ENCODE measurements at regions not wholly inside any gene's neighbourhood (a gene's known extent, or its start where the extent isn't known, plus 50 kb on each side); places are given as distances from the start of the nearest gene placed in this dataset.
"Not testable (repeated sequence)": the region's sequence is repeated elsewhere in the genome, so short reads cannot be mapped to it uniquely, and the experiment has no call there.

DNA sequence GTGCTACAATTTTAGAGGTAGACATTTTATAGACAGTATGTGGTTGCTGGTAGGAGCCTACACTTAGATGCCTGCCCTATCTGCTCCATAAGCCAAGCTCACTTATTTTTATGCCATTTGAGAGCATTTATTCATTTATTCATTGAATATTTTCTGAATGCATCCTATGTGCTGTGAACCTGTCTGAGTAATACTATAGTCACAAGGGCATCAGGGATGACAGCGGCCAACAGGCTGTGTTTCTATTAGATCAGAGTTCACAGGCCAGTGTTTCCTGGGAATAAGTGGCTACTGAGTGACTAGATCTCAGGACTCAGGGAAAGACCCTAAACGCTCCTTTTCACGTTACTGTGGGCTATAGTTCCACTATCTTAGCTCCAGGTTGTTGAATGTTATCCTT lies 235.2 kb upstream of the MSX2 start:
- H3K27me3 Mint-ChIP-seq (ENCODE audit: low read depth) = no peaks in the 10 kb centered on the region
- H3K9me3 Mint-ChIP-seq = no peaks in the 10 kb centered on the region

DNA sequence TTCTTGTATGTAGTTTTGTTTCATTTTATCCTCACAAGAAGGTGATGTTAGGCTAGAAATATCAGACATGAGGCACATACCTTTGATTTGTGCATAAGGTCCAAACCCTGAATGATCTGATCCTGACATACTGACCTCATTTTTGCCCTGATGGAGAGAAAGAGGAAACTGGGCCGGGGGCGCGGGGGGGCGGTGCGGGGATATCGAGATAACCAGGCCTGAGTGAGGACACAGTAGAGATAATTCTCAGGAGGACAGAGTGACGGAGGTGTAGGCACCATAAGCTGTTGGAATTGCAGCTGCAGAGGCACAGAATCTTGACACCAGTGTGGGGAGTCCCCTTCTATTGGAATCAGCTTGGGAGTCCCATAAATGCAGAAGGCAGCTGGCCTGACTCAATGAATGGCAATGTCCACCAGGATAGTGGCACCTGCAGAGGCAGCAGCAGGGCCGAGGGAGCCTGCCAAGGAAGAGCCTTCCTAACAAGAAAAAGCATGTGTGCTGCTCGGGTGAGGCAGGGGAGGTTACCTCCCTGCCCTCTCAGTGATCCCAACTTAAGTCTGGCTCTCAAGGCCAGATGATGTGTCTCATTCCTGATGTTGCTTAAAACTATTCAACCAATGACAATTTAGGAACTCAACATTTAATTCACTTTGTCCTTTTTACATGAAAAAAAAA lies 234.3 kb upstream of the MSX2 start:
- no peaks in the 10 kb centered on the region for H3K9me3 Mint-ChIP-seq
- H3K27ac Mint-ChIP-seq = no peak overlapping the region
- intact Hi-C loops (cut with micrococcal nuclease) = no loop called here
- H3K36me3 Mint-ChIP-seq (ENCODE audit: low read depth) = no peaks in the 10 kb centered on the region
- no peak overlapping the region for H3K4me3 Mint-ChIP-seq (ENCODE audit: low read depth)
- no peaks in the 10 kb centered on the region for H3K4me1 Mint-ChIP-seq (ENCODE audit: low read depth)
- H3K27me3 Mint-ChIP-seq (ENCODE audit: low read depth) = no peaks in the 10 kb centered on the region
- DNase-seq (ENCODE audit: low spot score) = no peak

More for the DNA sequence above, 235.2 kb upstream of the MSX2 start:
- Mint-ChIP-seq H3K27ac (no peak overlapping the region), H3K36me3 (ENCODE audit: low read depth) (no peaks in the 10 kb centered on the region), H3K4me1 (ENCODE audit: low read depth) (no peaks in the 10 kb centered on the region), H3K4me3 (ENCODE audit: low read depth) (no peak overlapping the region)
- no peak for DNase-seq (ENCODE audit: low spot score)
- intact Hi-C loops (cut with micrococcal nuclease) = no loop called here

DNA sequence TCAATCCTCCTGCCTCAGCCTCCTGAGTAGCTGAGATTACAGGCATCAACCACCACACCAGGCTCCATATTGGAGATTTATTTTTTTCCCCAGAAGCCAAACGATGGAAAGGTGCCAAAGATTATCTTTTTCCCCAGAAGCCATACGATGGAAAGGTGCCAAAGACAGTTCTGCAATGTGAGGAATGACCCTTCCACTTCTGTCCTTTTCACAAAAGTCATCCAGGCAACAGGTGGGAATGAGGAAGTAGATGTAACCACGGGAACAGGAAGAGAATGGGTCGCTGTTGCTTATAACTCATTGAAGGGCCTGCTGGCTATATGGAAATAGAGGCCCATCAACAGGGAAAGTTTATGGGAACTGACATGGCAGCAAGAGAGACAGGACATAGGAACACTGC lies 233.7 kb upstream of the MSX2 start:
- Mint-ChIP-seq H3K27me3 (ENCODE audit: low read depth) (no peaks in the 10 kb centered on the region), H3K27ac (no peak overlapping the region), H3K4me3 (ENCODE audit: low read depth) (no peak overlapping the region), H3K4me1 (ENCODE audit: low read depth) (no peaks in the 10 kb centered on the region), H3K9me3 (no peaks in the 10 kb centered on the region), H3K36me3 (ENCODE audit: low read depth) (no peaks in the 10 kb centered on the region)
- no peak for DNase-seq (ENCODE audit: low spot score)
- intact Hi-C loops (cut with micrococcal nuclease) = no loop called here

DNA sequence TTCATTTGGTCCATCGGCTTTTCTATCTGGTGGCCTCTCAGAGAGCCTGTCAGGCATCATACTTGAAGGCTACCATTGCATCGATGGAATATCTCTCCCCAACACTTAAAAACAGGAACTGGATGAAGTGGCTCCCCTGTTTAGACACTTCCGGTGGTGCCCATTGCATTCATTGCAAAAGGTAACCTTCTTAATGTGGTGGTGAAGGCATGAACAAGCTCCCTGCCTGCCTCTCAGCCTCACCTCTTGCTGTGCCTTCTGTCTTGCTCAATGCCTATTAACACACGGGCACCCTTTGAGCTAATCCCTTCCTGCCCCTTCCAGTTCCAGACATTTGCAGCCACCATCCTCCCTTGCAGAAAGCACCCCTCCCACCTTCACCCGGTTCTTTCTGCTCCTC lies 233.1 kb upstream of the MSX2 start:
- H3K4me3 Mint-ChIP-seq (ENCODE audit: low read depth) = no peak overlapping the region
- no peaks in the 10 kb centered on the region for H3K4me1 Mint-ChIP-seq (ENCODE audit: low read depth)
- no peak overlapping the region for H3K27ac Mint-ChIP-seq
- no peak for DNase-seq (ENCODE audit: low spot score)
- no peaks in the 10 kb centered on the region for H3K27me3 Mint-ChIP-seq (ENCODE audit: low read depth)
- intact Hi-C loops (cut with micrococcal nuclease) = no loop called here
- no peaks in the 10 kb centered on the region for H3K9me3 Mint-ChIP-seq
- H3K36me3 Mint-ChIP-seq (ENCODE audit: low read depth) = no peaks in the 10 kb centered on the region

DNA sequence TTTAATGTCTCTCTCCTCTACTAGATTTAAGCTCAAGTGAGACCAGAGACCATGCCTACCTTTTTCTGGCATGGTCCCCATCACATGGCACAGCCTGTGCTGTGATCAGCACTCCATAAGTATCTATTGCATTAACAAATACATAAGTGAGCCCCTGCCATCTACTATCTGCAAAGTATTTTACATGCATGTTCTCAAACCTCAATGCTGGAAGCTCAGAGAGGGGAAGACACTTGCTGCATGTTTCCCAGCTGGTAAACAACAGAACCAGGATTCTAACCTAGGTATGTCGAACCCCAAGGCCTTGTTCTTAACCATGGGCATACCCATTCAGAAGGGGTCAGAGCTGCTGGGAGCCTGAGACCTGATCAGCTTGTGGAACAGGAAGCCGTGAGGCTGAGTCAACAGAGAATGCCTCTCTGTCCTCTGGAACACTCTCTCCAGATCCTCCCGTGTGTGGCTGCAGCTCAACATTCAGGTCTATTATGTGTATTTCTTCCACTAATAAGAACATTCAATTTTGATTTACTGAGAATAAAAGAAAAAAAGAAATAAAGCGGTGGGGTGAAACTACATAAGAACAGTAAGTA lies 232.5 kb upstream of the MSX2 start:
- Mint-ChIP-seq H3K27ac (no peak overlapping the region), H3K4me1 (ENCODE audit: low read depth) (no peaks in the 10 kb centered on the region), H3K4me3 (ENCODE audit: low read depth) (no peak overlapping the region), H3K27me3 (ENCODE audit: low read depth) (no peaks in the 10 kb centered on the region), H3K36me3 (ENCODE audit: low read depth) (no peaks in the 10 kb centered on the region), H3K9me3 (no peaks in the 10 kb centered on the region)
- no peak for DNase-seq (ENCODE audit: low spot score)
- intact Hi-C loops (cut with micrococcal nuclease) = no loop called here

DNA sequence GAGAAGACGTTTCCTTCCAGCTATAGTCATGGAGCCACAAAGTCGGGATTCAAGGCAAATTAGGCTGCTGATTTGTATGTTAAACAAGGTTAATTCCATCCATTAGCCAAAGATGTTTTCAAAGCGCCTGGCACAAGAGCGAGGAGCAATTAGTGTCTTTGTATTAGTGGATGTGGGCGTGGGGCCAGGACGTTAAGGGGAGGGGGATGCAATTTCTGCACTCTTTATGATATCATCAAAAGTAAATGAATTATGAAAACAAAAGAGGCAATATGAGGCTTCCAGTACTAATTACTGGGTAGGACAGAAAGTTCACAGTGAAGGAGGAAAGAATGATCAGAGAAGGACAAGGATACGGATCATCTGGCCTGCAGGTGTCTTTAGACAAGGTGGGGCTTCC lies 230.9 kb upstream of the MSX2 start:
- intact Hi-C loops (cut with micrococcal nuclease) = no loop called here
- no peaks in the 10 kb centered on the region for H3K4me1 Mint-ChIP-seq (ENCODE audit: low read depth)
- H3K4me3 Mint-ChIP-seq (ENCODE audit: low read depth) = no peak overlapping the region
- no peak overlapping the region for H3K27ac Mint-ChIP-seq
- H3K27me3 Mint-ChIP-seq (ENCODE audit: low read depth) = no peaks in the 10 kb centered on the region
- no peak for DNase-seq (ENCODE audit: low spot score)
- H3K36me3 Mint-ChIP-seq (ENCODE audit: low read depth) = no peaks in the 10 kb centered on the region
- H3K9me3 Mint-ChIP-seq = peaks cover 9% of the 10 kb centered on the region

DNA sequence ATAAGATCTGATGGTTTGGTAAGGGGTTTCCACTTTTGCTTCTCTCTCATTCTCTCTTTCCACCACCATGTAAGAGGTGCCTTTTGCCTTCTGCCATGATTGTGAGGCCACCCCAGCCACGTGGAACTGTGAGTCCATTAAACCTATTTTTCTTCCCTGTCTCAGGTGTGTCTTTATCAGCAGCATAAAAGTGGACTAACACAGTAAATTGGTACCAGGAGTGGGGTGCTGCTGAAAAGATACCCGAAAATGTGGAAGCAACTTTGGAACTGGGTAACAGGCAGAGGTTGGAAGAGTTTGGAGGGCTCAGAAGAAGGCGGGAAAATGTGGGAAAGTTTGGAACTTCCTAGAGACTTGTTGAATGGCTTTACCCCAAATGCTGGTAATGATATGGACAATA lies 226.4 kb upstream of the MSX2 start:
- H3K27ac Mint-ChIP-seq; H3K36me3 Mint-ChIP-seq (ENCODE audit: low read depth); H3K4me1 Mint-ChIP-seq (ENCODE audit: low read depth); H3K4me3 Mint-ChIP-seq (ENCODE audit: low read depth); intact Hi-C loops (cut with micrococcal nuclease); DNase-seq (ENCODE audit: low spot score); H3K27me3 Mint-ChIP-seq (ENCODE audit: low read depth): not testable (repeated sequence)
- H3K9me3 Mint-ChIP-seq = peaks cover 21% of the 10 kb centered on the region

DNA sequence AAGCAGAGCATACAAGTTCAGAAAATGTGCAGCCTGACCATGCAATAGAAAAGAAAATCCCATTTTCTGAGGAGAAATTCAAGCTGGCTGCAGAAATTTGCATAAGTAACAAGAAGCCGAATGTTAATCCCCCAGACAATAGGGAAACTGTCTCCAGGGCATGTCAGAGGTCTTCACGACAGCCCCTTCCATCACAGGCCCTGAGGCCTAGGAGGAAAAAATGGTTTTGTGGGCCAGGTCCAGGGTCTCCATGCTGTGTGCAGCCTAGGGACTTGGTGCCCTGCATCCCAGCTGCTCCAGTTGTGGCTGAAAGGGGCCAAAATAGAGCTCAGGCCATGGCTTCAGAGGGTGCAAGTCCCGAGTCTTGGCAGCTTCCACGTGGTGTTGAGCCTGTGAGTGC lies 225.8 kb upstream of the MSX2 start:
- H3K4me1 Mint-ChIP-seq (ENCODE audit: low read depth); H3K4me3 Mint-ChIP-seq (ENCODE audit: low read depth); intact Hi-C loops (cut with micrococcal nuclease); H3K27ac Mint-ChIP-seq; DNase-seq (ENCODE audit: low spot score); H3K27me3 Mint-ChIP-seq (ENCODE audit: low read depth); H3K36me3 Mint-ChIP-seq (ENCODE audit: low read depth): not testable (repeated sequence)
- peaks cover 21% of the 10 kb centered on the region for H3K9me3 Mint-ChIP-seq

DNA sequence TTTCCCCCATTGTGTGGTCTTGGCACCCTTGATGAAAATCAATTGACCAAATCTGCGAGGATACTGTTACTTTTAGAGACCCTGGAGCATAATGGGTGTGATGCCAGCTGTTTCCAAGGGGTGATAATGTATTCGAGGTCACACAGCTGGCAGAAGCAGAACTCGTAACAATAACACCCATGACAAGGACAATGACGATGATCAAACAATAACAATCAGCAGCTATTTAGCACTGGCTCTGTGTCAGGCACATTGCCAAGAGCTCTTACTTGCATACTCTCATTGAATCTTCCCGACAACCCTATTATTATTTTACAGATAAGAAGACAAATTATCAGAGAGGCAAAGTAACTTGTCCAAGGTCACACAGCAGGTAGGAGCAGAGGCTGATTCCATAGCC lies 223.7 kb upstream of the MSX2 start:
- H3K27me3 Mint-ChIP-seq (ENCODE audit: low read depth) = no peaks in the 10 kb centered on the region
- H3K36me3 Mint-ChIP-seq (ENCODE audit: low read depth) = no peaks in the 10 kb centered on the region
- peaks cover 24% of the 10 kb centered on the region for H3K9me3 Mint-ChIP-seq
- no peak overlapping the region for H3K4me3 Mint-ChIP-seq (ENCODE audit: low read depth)
- no peak overlapping the region for H3K27ac Mint-ChIP-seq
- DNase-seq (ENCODE audit: low spot score) = no peak
- no peaks in the 10 kb centered on the region for H3K4me1 Mint-ChIP-seq (ENCODE audit: low read depth)
- intact Hi-C loops (cut with micrococcal nuclease) = no loop called here

DNA sequence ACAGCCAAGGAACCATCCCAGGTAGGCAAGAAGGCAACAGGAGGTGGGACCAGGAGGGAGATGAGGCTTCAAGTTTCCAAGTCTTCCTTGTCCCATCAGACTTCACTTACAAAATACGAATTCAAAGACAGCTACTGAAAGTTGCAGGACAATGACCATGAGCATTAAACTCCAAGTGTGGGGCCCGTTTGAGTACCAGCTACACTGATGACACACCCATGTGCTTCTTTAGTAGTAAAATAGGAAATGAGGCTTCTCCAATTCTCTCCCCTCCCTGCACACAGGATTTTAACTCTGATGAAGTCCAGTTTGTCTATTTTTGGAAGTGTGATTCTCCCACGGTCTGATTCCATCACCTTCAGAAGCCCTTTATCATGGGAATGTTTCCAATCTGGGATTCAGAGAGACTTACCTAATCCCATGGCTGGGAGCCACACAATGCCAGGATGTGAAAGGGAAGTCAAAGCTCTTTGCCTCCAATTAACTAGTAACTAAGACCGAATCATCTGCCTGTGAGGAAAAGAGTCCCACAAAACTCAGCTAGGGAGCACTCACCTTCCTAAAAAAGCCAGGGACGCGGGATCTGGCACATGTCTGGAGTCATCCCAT lies 222.8 kb upstream of the MSX2 start:
- no peak overlapping the region for H3K27ac Mint-ChIP-seq
- intact Hi-C loops (cut with micrococcal nuclease) = no loop called here
- no peaks in the 10 kb centered on the region for H3K4me1 Mint-ChIP-seq (ENCODE audit: low read depth)
- H3K27me3 Mint-ChIP-seq (ENCODE audit: low read depth) = no peaks in the 10 kb centered on the region
- no peak overlapping the region for H3K4me3 Mint-ChIP-seq (ENCODE audit: low read depth)
- no peaks in the 10 kb centered on the region for H3K36me3 Mint-ChIP-seq (ENCODE audit: low read depth)
- peaks cover 24% of the 10 kb centered on the region for H3K9me3 Mint-ChIP-seq
- DNase-seq (ENCODE audit: low spot score) = no peak

DNA sequence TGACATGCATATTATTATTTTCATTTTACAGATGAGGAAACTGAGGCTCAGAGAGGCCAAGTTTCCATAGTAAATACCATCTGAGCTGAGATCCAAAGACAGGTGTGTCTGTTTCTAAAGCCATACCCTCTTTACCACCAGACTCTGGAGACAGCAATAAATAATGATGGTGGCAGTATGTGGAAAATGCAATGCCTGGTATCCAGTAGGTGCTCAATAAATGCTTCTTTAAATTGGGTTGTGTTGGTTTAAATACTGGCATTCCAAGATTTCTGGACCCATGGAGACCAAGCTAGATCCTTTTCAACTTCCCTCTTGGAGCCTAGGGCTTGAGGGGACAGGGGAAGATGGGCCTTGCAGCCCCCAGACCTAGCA lies 221.3 kb upstream of the MSX2 start:
- DNase-seq (ENCODE audit: low spot score) = no peak
- H3K27ac Mint-ChIP-seq = no peak overlapping the region
- H3K27me3 Mint-ChIP-seq (ENCODE audit: low read depth) = no peaks in the 10 kb centered on the region
- H3K4me3 Mint-ChIP-seq (ENCODE audit: low read depth) = no peak overlapping the region
- no peaks in the 10 kb centered on the region for H3K4me1 Mint-ChIP-seq (ENCODE audit: low read depth)
- no peaks in the 10 kb centered on the region for H3K36me3 Mint-ChIP-seq (ENCODE audit: low read depth)
- intact Hi-C loops (cut with micrococcal nuclease) = no loop called here
- peaks cover 18% of the 10 kb centered on the region for H3K9me3 Mint-ChIP-seq

DNA sequence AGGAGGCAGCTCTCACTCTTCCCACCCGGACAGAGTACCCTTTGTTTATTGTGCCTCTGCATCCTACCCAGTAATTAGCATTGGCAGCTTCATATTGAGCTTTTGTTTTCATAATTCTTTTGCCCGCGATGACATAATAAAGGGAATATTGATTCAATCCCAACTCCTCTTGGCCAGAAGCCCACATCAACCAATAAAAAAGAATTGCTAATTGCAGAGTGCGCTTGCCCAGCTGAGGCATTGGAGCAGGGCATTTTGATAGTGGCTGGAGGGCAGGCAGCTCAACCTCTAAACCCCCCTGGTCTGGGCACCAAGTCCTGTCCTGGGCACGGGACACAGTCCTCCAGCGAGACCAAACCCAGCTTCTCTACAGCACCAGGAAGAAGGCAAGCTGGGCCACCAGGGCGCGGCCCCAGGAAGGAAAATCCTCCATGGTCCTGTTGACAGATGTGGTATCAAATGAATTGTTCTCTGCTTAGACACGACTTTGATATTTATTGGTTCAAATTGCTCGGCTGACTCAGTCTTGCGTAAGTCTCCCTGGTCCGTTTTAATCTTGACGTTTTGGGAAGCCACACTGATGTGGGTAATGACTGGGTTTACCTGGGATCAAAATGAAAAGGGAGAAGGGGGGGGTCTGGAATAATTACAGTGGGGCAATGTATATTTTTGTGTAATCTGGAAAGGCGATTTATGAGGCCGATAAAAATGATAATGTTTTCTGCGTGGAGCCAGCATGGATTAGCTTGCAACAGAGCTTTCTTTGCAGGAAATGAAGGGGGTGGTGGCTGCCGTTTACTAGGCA lies 220.7 kb upstream of the MSX2 start:
- H3K27ac Mint-ChIP-seq = no peak overlapping the region
- H3K36me3 Mint-ChIP-seq (ENCODE audit: low read depth) = no peaks in the 10 kb centered on the region
- H3K9me3 Mint-ChIP-seq = peaks cover 15% of the 10 kb centered on the region
- no peaks in the 10 kb centered on the region for H3K4me1 Mint-ChIP-seq (ENCODE audit: low read depth)
- H3K4me3 Mint-ChIP-seq (ENCODE audit: low read depth) = no peak overlapping the region
- DNase-seq (ENCODE audit: low spot score) = no peak
- H3K27me3 Mint-ChIP-seq (ENCODE audit: low read depth) = no peaks in the 10 kb centered on the region
- intact Hi-C loops (cut with micrococcal nuclease) = no loop called here

DNA sequence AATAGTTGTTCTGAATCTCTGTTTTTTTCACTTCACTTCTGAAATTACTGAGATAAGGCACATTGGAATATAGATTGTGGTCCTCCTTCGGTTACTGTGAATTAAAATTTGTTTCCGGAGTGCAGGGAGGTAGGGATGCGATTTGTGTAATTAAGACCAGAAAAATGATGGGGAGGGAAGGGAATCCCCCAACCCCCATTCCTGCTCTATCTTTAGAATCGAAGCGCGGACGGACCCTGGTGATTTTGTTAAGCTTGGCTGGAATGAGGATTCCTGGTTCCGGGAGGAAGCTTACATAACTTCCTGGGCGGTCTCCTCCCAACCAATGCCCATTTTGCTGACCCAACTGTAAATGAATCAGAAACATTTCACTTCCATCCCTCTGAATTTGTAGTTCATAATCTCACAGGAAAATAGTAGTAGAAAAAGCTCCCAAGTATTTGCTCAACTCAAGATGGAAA lies 220.1 kb upstream of the MSX2 start:
- Mint-ChIP-seq H3K4me1 (ENCODE audit: low read depth) (no peaks in the 10 kb centered on the region), H3K27me3 (ENCODE audit: low read depth) (no peaks in the 10 kb centered on the region), H3K36me3 (ENCODE audit: low read depth) (no peaks in the 10 kb centered on the region), H3K4me3 (ENCODE audit: low read depth) (no peak overlapping the region), H3K27ac (no peak overlapping the region), H3K9me3 (peaks cover 15% of the 10 kb centered on the region)
- DNase-seq (ENCODE audit: low spot score) = no peak
- intact Hi-C loops (cut with micrococcal nuclease) = no loop called here
